Osteocyte (in vitro differentiated cells): ENCODE measurements at regions not wholly inside any gene's neighbourhood (a gene's known extent, or its start where the extent isn't known, plus 50 kb on each side); places are given as distances from the start of the nearest gene placed in this dataset.

Experiments used
- DNase-seq: peaks from one replicate; pipeline ENCODE4 v3.0.0; 2021; ENCODE audit warnings: mixed read lengths; ENCODE audit not compliant: unreplicated experiment; ENCODE audit errors: extremely low spot score
- H3K27ac Mint-ChIP-seq: one replicate; pipeline ENCODE4 v1.8.0; 2021; ENCODE audit warnings: mild to moderate bottlenecking, mixed read lengths; ENCODE audit not compliant: unreplicated experiment
- H3K27me3 Mint-ChIP-seq: one replicate; pipeline ENCODE4 v1.8.0; 2021; ENCODE audit warnings: mixed read lengths; ENCODE audit not compliant: unreplicated experiment
- H3K36me3 Mint-ChIP-seq: one replicate; pipeline ENCODE4 v1.8.0; 2021; ENCODE audit warnings: mixed read lengths; ENCODE audit not compliant: unreplicated experiment
- H3K4me1 Mint-ChIP-seq: one replicate; pipeline ENCODE4 v1.8.0; 2021; ENCODE audit warnings: mixed read lengths; ENCODE audit not compliant: unreplicated experiment
- H3K4me3 Mint-ChIP-seq: one replicate; pipeline ENCODE4 v1.8.0; 2021; ENCODE audit warnings: mild to moderate bottlenecking, moderate library complexity, mixed read lengths; ENCODE audit not compliant: unreplicated experiment
- H3K9me3 Mint-ChIP-seq: one replicate; pipeline ENCODE4 v1.8.0; 2021; ENCODE audit warnings: mixed read lengths; ENCODE audit not compliant: unreplicated experiment
- TF ChIP-seq, protein P1 (sequence below): fragments of 200-600 bp; sonication (generic); IDR thresholded peaks from 2 replicates; pipeline ENCODE4 v1.5.0; 2021; ENCODE audit warnings: antibody characterized with exemption, mild to moderate bottlenecking, moderate library complexity

DNA sequence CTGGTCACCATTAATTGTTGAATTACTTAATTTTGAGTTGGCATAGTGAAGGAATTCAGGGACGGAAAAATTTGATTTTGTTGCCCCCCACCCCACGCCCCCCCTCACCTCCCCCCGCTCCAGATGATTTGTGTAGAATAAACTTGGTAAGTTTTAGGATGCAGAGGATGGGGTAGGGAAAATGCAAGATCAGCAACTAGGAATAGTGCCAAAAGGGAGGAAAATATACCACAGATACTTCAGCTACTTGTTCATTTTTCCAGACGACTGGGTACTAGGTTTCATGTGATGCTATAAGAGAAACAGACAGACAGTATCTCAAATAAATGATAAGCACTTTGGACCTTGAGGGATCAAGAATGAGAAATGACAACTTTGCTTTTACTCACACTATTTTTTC lies 862.2 kb upstream of the SEMA6A start:
- Mint-ChIP-seq H3K27me3 (no peaks in the 10 kb centered on the region), H3K4me1 (no peaks in the 10 kb centered on the region), H3K27ac (no peak overlapping the region), H3K36me3 (no peaks in the 10 kb centered on the region), H3K4me3 (no peak overlapping the region), H3K9me3 (no peaks in the 10 kb centered on the region)
- TF ChIP-seq, protein P1, sequence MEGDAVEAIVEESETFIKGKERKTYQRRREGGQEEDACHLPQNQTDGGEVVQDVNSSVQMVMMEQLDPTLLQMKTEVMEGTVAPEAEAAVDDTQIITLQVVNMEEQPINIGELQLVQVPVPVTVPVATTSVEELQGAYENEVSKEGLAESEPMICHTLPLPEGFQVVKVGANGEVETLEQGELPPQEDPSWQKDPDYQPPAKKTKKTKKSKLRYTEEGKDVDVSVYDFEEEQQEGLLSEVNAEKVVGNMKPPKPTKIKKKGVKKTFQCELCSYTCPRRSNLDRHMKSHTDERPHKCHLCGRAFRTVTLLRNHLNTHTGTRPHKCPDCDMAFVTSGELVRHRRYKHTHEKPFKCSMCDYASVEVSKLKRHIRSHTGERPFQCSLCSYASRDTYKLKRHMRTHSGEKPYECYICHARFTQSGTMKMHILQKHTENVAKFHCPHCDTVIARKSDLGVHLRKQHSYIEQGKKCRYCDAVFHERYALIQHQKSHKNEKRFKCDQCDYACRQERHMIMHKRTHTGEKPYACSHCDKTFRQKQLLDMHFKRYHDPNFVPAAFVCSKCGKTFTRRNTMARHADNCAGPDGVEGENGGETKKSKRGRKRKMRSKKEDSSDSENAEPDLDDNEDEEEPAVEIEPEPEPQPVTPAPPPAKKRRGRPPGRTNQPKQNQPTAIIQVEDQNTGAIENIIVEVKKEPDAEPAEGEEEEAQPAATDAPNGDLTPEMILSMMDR = no peak
- no peak for DNase-seq

DNA sequence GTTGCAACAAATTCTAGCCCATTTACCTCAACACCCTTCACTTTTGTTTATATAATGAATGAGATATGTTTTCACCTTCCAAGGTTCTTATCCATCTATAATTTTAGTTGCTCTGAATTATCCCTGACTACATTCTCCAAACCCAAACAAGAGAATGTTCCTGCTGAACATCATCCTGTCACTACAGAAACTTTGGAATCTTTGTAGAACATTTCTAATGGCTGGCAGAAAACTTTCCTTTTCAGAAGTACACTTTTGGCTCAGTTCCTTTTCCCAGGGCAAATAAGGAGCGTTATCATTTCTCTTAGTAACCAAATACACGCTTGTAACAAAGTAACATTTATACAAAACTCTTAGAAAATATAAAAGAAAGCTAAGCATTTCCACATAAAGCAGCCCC lies 860.6 kb upstream of the SEMA6A start:
- H3K36me3 Mint-ChIP-seq = no peaks in the 10 kb centered on the region
- H3K27ac Mint-ChIP-seq = no peak overlapping the region
- H3K4me3 Mint-ChIP-seq = no peak overlapping the region
- no peaks in the 10 kb centered on the region for H3K27me3 Mint-ChIP-seq
- TF ChIP-seq, protein P1 = no peak
- H3K4me1 Mint-ChIP-seq = no peaks in the 10 kb centered on the region
- no peaks in the 10 kb centered on the region for H3K9me3 Mint-ChIP-seq
- no peak for DNase-seq

DNA sequence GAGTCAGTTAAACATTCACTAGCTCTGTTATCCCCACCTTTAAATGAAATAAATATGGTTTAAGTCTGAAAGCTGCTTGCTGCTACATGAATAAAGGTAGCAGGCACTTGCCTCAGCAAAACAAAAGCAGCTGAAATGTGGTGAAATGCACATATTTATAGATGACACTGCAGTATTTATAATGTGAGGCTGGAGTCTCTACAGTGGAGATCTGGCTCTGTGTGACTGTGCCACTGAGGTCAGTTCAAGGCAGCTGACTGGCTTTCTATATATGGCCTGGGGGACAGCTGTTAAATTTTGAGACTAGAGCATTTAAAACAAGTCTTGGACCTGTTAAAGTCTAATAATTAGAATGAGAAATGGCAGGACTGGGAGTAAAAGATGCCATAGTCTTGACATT lies 859.6 kb upstream of the SEMA6A start:
- TF ChIP-seq, protein P1 = no peak
- no peaks in the 10 kb centered on the region for H3K27me3 Mint-ChIP-seq
- no peak for DNase-seq
- no peak overlapping the region for H3K4me3 Mint-ChIP-seq
- H3K9me3 Mint-ChIP-seq = no peaks in the 10 kb centered on the region
- H3K36me3 Mint-ChIP-seq = no peaks in the 10 kb centered on the region
- no peaks in the 10 kb centered on the region for H3K4me1 Mint-ChIP-seq
- H3K27ac Mint-ChIP-seq = no peak overlapping the region

DNA sequence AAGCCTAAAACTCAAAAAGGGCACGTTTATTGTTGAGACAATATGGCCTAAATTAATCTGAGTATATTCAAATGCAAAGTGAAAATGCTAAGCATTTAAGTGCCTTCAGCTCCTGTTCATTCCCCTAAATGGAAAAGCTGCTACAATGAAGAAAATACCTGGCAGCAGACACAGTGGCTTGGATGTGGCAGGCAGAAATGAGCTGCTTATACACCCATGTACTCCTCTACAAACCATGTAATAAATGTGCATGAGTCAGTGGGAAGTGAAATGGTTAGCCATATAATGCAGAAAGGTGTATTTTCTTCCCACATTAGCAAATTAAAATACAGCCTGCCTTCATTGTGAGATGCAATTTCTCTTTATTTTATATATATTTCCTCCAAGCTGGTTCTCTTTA lies 859.2 kb upstream of the SEMA6A start:
- Mint-ChIP-seq H3K36me3 (no peaks in the 10 kb centered on the region), H3K4me3 (no peak overlapping the region)
- no peak for DNase-seq

DNA sequence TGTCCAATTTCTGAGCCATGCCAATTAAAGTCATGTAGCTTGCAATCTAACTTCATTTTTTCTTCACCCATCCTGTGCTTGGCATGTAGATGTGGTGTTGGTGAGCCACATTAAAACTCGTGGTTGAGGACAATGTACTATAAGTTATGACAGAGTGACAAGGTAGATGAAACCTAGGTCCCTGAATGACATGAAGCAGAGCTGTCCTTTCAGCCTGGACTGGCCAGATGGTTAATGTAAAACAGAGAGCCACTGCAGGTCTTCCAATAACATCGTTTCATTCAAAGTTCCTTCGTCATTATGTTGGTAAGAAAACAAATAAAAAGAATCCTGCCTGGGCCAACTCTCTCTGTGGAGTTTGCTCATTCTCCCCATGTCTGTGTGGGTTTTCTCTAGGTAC lies 856.5 kb upstream of the SEMA6A start:
- no peak overlapping the region for H3K27ac Mint-ChIP-seq
- H3K4me3 Mint-ChIP-seq = no peak overlapping the region
- no peak for DNase-seq
- H3K9me3 Mint-ChIP-seq = no peaks in the 10 kb centered on the region
- TF ChIP-seq, protein P1 = no peak
- no peaks in the 10 kb centered on the region for H3K36me3 Mint-ChIP-seq
- no peaks in the 10 kb centered on the region for H3K27me3 Mint-ChIP-seq
- no peaks in the 10 kb centered on the region for H3K4me1 Mint-ChIP-seq

More for the DNA sequence above, 859.2 kb upstream of the SEMA6A start:
- no peak overlapping the region for H3K27ac Mint-ChIP-seq
- no peaks in the 10 kb centered on the region for H3K4me1 Mint-ChIP-seq
- H3K9me3 Mint-ChIP-seq = no peaks in the 10 kb centered on the region
- TF ChIP-seq, protein P1 = no peak
- no peaks in the 10 kb centered on the region for H3K27me3 Mint-ChIP-seq
